Kidney epithelial cell (primary cell): ENCODE measurements at regions not wholly inside any gene's neighbourhood (a gene's known extent, or its start where the extent isn't known, plus 50 kb on each side); places are given as distances from the start of the nearest gene placed in this dataset.
"Not testable (repeated sequence)": the region's sequence is repeated elsewhere in the genome, so short reads cannot be mapped to it uniquely, and the experiment has no call there.

Experiments used
- DNase-seq: peaks from one replicate; pipeline ENCODE4 v3.0.0-alpha.2; 2010; ENCODE audit warnings: low read depth
- H3K27me3 ChIP-seq: 2 replicates; pipeline ENCODE4 v1.6.0; 2011; ENCODE audit warnings: low read length; ENCODE audit not compliant: control insufficient read depth, insufficient read depth
- H3K36me3 ChIP-seq: 2 replicates; pipeline ENCODE4 v1.5.1; 2011; ENCODE audit warnings: low read length; ENCODE audit not compliant: control insufficient read depth, insufficient read depth
- H3K4me3 ChIP-seq: 2 replicates; pipeline ENCODE4 v1.5.1; 2011; ENCODE audit warnings: low read depth, mild to moderate bottlenecking, control low read depth, low read length
- TF ChIP-seq, protein P1 (sequence below): IDR thresholded peaks from 2 replicates; pipeline ENCODE4 v1.5.1; 2011; ENCODE audit warnings: mild to moderate bottlenecking, moderate library complexity, low read length, control low read depth, inconsistent platforms; ENCODE audit not compliant: insufficient read depth, poor library complexity, severe bottlenecking

DNA sequence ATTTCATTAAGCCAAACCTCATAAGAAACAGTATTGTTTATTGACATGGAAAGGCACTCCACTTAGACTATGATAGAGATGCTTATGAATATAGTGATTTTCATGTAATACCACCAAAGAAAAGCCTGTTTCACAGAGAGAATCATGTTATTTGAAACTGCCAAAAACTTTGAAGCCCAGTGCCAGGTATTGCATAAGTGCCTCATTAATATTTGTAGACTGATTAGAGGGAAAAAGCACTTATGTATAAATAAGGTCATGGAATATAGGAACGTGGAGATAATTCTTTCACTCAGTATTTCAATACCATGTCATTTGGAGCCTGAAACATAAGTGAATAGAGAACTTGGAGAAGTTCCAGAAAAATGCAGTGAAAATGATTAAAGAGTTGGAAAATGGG is 162.6 kb upstream of the CRIM1 start:
- TF ChIP-seq, protein P1, sequence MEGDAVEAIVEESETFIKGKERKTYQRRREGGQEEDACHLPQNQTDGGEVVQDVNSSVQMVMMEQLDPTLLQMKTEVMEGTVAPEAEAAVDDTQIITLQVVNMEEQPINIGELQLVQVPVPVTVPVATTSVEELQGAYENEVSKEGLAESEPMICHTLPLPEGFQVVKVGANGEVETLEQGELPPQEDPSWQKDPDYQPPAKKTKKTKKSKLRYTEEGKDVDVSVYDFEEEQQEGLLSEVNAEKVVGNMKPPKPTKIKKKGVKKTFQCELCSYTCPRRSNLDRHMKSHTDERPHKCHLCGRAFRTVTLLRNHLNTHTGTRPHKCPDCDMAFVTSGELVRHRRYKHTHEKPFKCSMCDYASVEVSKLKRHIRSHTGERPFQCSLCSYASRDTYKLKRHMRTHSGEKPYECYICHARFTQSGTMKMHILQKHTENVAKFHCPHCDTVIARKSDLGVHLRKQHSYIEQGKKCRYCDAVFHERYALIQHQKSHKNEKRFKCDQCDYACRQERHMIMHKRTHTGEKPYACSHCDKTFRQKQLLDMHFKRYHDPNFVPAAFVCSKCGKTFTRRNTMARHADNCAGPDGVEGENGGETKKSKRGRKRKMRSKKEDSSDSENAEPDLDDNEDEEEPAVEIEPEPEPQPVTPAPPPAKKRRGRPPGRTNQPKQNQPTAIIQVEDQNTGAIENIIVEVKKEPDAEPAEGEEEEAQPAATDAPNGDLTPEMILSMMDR = no peak

DNA sequence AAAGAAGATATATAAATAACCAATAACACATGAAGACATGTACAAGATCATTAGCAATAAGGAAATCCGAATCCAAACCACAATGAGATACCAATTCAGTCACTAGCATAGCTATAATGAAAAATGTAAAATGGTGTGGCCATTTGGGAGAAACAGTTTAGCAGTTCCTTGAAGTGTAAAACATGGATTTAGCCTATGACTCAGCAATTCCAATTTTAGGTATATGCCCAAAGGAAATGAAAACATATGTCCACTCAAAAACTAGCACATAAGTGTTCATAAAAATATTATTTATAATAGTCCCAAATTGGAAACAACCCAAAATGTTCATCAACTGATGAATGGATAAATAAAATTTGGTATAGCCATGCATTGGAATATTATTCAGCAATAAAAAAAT is 165.5 kb upstream of the CRIM1 start:
- Histone ChIP-seq H3K4me3 (no peak overlapping the region), H3K36me3 (no peaks in the 10 kb centered on the region), H3K27me3 (no peaks in the 10 kb centered on the region)
- DNase-seq = no peak
- TF ChIP-seq, protein P1 = no peak

More for the DNA sequence above, 162.6 kb upstream of the CRIM1 start:
- no peaks in the 10 kb centered on the region for H3K36me3 ChIP-seq
- no peaks in the 10 kb centered on the region for H3K27me3 ChIP-seq
- H3K4me3 ChIP-seq = no peak overlapping the region
- no peak for DNase-seq

DNA sequence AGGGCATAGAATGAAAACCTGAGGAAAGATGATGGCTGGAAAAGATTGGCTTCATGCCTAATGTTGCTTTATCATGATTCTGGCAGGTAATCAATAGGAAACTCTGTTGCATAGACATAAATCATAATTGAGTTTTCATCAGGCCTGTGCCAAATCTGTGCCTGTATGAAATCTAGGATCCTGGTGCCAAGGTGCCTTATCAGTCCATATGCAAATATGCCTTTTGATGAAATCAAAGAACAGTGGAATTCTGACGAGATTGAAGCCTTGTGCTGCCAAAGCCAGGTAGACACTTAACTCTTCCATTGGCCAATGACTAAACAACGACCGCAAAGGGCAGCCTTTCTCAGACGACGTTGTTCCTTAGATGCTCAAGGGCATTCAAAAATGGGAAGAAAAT is 170.0 kb upstream of the CRIM1 start:
- Histone ChIP-seq H3K27me3 (no peaks in the 10 kb centered on the region), H3K4me3 (no peak overlapping the region), H3K36me3 (no peaks in the 10 kb centered on the region)
- TF ChIP-seq, protein P1 = no peak
- no peak for DNase-seq

GRCh38 chr2:36184848-36185247 is 170.7 kb upstream of the CRIM1 start:
- no peak for DNase-seq
- H3K36me3 ChIP-seq = no peaks in the 10 kb centered on the region
- no peaks in the 10 kb centered on the region for H3K27me3 ChIP-seq
- TF ChIP-seq, protein P1 = no peak
- no peak overlapping the region for H3K4me3 ChIP-seq

DNA sequence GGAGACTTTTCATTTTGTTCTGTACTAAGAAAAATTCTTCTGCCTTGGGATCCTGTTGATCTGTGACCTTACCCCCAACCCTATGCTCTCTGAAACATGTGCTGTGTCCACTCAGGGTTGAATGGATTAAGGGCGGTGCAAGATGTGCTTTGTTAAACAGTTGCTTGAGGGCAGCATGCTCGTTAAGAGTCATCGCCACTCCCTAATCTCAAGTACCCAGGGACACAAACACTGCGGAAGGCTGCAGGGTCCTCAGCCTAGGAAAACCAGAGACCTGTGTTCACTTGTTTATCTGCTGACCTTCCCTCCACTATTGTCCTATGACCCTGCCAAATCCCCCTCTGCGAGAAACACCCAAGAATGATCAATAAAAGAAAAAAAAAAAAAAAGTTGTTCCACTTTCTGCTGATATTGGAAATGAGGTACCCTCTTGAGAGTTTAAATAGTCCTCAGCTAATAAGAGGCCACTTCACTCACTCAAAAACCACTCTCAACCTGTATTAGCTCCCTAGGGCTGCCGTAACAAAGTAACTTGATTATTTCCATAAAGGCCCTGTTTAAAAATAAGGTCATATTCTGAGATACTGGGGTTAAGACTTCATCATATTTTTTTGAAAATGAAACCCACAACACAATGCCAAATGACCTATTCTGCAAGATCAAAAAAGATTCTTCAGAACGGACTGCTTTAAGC is 174.6 kb upstream of the CRIM1 start:
- not testable (repeated sequence) for DNase-seq, H3K4me3 ChIP-seq, H3K27me3 ChIP-seq, H3K36me3 ChIP-seq

- not testable (repeated sequence) for H3K27me3 ChIP-seq, H3K4me3 ChIP-seq, DNase-seq, H3K36me3 ChIP-seq
Observed at GRCh38 chr2:36180293-36180692, 175.3 kb upstream of the CRIM1 start.

GRCh38 chr2:36179668-36180269 is 175.8 kb upstream of the CRIM1 start:
- H3K4me3 ChIP-seq, H3K36me3 ChIP-seq, DNase-seq, H3K27me3 ChIP-seq: not testable (repeated sequence)
